Medulla oblongata (tissue), 1 donor: ENCODE measurements at regions not wholly inside any gene's neighbourhood (a gene's known extent, or its start where the extent isn't known, plus 50 kb on each side); places are given as distances from the start of the nearest gene placed in this dataset.
"Not testable (repeated sequence)": the region's sequence is repeated elsewhere in the genome, so short reads cannot be mapped to it uniquely, and the experiment has no call there.

Experiments
- DNase-seq: peaks from one replicate; pipeline ENCODE4 v3.0.0-alpha.2; 2015; ENCODE audit errors: extremely low spot score

DNA sequence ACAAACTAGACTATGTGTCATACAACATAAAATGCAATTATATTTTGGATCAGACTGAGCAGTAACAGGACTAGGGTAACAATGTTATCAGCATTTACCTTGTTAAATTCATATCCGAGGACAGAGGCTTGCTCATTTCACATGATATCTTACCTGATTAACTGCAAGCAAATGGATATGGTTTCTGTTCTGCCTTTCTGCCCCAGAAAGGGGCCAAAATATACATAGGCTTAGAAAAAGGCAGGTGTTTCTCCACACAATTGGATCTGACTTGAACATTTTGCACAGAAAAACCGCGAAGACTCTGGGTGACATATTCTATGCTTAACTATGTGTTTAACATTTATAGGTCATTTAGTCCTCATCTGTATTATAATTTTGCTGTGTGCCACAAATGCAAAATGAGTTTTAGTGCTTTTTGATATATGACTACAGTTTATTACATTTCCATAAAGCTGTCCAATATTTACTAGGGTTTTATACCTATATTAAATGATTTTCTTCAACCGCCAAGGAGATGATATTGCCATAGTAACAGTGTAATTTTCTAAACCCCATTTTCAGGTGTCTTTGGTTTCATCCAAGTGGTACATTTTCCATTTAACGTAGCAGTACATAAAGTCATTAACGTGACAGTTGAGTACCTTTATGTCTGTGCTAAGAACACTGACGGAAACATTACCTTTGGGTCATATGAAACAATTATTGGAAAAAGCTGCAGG, 249.3 kb upstream of the KRR1 start:
- no peak for DNase-seq

DNA sequence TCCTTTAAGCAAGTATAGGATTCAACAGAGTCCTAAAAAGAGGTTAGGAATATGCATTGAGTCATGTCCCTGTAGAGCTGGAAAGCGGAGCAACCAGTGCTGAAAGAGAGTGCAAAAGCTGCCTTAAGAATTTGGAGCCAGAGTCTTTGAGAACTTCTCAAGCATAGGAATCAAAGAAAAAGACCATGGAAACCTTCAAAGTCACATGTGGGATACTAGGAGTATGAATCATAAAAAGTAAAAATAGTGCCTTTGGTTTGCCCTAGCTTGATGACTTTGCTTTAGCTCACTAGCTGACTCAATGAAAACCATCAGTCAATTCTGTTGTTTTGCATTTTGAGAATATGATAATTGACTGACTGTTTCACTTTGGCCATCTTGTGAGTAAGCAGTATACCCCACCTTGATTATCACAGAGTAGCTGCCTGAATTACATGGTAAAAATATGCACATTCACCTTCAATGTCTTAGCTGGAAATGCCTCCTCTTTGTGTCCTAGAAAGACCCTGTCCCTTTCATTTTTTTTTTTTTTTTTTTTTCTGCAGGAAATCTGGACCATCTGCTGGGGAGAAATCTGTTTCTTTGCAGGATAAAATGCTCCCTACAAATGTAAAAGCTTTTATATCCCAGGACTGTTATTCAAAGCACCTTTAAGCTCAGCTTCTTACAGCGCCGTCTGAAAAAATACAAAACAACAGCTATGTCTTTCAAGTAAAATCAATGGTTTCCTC, 248.6 kb upstream of the KRR1 start:
- no peak for DNase-seq

DNA sequence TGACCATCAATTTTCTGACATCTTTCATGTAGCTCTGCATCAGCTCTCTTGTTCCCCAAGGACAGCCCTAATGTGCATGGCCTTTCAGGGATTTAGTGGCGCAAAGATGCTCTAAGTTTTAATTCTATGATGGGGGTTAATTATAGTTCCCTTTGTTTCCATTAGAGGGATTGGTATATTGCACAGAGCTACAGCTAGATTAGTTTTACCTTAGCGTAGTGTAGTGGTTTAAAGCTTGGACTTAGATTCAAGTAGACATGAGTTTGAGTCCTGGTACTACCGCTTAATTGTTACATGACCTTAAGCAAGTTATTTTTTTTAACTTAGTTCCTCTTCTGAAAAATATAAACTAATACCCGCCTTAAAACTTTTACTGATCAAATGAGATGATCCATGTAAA, 247.8 kb upstream of the KRR1 start:
- no peak for DNase-seq

DNA sequence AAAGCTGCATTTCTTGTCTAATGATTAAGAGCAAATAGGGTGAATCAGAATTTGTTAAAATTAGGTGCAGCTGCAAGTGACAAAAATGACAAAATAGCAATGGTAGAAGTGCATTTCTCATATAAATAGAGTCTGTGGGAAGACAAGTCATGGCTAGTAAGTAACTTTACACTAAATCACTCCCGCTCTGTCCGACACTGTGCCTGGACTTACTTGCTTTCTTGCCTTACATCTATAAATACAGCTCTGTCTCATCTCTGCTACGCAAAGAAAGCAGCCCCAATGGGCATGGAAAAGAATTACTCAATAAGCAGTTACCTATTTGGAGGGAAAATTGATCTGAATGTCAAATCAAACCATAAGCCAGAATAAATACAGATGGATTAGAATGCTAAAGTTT, 245.4 kb upstream of the KRR1 start:
- no peak for DNase-seq

DNA sequence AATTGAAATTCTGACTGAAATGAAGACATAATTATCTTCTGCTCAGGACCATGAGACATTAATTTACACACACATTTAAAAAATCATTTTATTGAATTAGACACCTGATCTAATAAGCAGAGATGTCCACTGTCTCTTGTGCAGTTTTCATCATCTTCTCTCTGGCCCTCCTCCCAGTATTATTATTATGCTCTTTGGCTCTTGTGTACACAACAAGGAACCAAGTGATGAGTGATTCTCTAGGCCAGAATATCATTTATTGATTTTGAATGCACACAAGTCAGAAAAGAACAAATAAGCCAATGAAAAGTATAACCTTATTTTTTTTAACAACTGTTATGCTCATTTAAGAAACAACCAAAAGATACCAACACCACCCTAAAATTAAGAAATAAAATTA, 244.7 kb upstream of the KRR1 start:
- no peak for DNase-seq

DNA sequence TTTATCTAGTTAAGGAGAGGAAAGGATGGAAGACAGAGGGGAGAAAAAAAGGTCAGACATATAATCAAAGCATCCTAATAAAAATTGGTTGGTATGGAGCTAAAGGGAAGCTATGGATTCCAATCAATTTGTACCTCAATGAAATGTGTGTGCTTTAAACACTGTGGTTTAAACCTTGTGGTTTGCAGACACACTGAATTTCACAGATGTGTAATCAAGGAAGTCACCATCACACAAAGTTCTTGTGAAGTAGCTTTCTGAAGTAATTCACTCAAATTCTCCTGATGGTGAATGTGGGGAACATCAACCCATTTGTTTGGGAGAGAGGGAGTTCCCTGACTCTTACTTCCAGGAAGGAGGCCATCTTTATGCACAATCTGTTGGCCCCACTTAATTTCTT, 243.3 kb upstream of the KRR1 start:
- DNase-seq: no peak

DNA sequence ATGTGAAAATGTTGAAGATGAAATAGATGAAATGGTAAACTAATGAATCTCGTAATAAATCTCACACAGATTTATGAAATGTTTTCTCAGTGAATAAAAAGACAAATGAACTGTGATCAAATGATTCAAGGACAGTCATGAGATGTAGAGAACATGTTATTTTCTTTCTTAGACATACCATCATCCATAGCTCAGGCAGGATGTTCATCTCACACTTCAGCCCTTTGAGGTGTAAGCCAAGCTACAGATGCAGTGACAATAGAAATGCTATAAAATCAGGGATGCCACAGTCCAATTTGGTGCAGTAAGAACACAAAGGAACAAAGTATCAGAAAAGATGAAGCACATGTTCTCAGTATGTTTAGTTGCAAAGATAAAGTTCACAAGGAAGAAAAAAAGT, 242.7 kb upstream of the KRR1 start:
- no peak for DNase-seq

DNA sequence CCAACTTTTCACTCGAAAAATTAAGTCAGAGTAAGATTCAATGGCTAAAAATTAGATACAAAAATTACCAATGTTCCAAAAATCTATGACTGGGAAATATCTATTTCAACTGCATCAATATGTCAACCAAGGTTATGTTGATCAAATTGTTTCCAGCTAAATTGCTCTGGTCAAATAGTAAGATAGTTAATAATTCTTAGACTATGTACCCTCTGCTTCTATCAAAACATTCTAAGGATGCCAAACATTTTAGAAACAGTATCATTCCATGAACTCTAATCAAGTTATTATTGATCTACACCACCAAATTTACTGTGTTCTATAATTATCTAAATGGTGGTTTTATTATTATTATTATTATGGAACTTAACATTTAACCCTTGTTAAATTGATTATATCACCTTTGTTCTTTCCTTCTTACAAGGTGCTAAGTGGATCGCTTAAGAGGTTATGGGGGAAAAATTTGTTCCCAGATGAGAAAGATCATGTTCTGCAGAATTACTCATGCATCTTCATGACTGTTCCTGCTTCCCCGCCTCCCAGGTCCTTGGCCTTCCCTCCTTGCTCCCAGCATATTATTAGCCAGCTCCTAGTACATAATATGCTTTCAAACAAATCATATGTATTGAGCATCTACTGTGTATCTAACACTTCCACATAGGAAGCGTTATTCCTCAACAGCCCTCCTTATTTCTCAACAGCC, 240.5 kb upstream of the KRR1 start:
- DNase-seq: no peak

DNA sequence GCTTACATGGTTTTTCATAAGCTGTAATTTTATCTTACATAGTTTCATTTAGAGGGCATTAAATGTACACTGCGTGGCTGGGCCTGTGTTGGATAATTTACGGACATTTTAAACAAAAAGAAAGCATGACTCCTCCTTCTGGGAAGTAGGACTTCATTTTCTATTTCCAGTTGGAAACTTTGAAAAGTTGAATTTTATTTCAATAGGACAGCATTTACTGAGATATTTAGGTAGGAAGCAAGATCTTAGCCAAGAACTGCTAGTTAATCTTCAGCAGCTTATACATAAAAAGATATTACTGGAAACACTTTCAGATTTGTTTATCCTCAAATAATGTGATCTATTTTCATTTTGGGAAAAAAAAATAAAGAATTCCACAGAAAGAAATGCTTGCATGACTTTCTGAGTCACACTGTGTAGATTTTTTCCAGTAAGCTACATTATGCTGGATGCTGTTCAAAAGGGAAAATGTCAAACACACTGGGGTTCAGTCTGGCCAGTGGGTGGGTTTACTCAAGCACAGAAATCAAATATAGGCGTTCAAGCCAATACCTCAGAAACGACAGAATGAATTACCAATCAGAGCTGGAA, 239.4 kb upstream of the KRR1 start:
- no peak for DNase-seq

DNA sequence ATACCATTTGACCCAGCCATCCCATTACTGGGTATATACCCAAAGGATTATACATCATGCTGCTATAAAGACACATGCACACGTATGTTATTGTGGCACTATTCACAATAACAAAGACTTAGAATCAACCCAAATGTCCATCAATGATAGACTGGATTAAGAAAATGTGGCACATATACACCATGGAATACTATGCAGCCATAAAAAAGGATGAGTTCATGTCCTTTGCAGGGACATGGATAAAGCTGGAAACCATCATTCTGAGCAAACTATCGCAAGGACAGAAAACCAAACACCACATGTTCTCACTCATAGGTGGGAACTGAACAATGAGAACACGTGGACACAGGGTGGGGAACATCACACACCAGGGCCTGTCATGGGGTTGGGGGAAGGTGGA, 237.6 kb upstream of the KRR1 start:
- DNase-seq: not testable (repeated sequence)

DNA sequence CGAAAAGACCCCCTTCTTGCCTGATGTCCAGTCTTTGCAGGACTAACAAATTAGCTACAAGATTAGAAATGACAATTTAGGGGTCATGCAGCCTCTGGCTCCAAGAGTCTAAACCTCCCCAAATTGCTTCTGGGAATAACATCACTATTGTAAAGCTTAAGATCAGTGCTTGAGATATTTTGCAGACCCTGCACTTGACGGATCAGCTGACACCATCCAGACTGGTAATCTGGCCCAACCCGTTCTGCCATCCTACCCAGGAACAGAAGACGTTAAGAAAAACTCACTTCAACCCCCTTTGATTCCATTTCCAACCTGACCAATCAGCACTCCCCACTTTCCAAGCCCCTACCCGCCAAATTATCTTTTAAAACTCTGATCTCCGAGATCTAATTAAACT, 236.7 kb upstream of the KRR1 start:
- DNase-seq: no peak

DNA sequence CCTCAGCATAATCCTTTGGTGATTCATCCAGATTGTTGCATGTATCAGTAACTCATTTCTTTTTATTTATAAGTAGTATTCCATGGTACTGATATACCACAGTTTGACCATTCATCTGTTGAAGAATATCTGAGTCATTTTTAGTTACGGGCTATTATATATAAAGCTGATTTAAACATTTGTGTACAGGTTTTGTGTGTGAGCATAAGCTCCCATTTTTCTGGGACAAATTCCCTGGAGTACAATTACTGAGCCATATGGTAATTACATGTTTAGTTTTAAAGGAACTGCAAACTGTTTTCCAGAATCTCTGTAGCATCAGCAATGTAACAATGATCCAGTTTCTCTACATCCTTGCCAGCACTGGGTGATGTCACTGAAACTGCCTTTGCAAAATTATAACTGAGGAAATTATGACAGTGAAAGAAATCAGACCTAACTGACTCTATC, 236.2 kb upstream of the KRR1 start:
- DNase-seq: no peak

DNA sequence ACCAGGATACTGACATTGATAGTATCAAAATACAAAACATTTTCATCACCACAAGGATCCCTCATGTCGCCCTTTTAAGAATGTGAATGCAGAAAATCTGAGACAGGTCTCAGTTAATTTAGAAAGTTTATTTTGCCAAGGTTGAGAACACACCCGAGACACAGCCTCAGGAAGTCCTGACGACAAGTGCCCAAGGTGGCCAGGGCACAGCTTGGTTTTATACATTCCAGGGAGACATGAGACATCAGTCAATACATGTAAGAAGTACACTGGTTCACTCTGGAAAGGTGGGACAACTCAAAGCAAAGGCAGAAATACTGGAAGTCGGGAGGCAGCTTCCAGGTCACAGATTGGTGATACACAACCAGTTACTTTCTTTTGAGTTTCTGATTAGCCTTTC, 235.2 kb upstream of the KRR1 start:
- no peak for DNase-seq

DNA sequence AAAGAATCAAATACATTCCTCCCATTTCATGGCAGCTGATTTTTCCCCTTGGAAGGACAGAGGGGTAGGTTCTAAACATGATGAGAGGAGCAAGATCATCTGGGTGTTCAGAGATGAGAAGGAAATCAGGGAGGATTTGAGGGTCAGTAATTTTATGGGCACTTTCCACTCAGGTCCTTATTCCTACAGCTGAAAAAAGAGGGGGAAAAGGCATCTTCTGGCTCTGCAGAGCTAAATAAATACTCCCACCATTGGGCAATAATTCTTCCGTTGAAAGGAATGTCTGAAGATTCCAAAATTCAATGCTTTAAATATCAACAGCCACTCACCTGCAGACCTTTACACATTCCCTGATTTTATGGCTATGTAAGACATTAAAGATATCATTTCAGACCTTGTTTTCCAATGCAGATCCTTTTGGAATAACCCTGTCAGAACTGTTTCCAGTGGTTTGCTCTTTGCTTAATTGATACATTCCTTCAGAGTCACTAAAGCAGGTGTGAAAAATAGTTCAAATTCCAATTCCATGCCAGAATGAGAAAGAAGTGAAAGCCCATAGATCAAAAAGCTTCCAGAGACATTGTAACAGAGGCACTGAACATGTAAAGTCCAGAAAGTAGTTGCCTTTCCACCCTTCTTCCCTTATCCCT, 233.3 kb upstream of the KRR1 start:
- DNase-seq: no peak

DNA sequence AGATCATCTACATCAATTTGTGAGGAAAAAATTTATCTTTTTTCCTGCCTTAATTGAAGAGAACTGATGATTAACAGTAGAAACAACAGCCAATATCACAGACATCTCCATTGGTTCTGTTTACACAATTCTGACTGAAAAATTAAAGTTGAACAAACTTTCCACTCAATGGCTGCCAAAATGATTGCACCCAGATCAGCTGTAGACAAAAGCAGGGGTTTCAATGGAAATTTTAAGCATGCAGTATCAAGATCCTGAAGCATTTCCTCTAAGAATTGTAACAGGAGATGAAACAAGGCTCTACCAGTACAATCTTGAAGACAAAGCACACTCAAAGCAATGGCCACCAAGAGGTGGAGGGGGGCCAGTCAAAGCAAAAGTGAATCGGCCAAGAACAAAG, 231.6 kb upstream of the KRR1 start:
- DNase-seq: no peak

DNA sequence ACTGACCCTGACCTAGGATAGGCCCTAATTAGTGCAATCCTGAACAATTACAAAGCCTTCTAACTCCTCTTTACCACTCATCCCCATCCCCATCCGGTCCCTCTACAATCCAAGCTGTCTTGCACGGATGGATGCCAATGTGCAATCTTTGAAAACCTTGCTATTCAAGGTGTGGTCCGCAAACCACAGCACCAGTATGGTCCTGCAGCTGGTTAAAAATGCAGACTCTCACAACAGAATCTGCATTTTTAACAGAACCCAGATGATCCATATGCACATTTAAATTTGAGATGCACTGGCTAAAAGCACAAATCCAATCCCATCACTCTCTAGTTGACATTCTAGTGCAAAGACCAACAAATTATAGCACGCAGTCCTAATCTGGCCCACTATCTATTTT, 230.6 kb upstream of the KRR1 start:
- no peak for DNase-seq

DNA sequence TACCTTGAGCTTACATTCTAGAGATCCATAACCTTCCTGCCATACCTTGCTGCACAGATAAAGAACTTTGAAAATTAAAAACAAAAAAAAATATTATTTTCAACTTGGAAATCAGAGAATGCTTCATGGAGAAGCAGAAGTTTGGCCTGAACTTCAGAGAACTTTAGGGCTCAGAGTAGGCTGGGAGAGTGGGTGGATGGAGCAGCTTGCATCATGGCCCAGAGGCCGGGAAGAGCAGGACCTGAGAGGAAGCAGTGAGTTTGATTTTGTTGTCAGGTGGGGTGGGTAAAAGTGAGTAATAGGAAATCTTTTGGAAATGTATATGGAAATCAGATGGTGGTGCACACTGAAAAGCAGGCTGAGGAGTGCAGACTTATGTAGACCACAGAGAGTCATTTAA, 228.5 kb upstream of the KRR1 start:
- DNase-seq: no peak

DNA sequence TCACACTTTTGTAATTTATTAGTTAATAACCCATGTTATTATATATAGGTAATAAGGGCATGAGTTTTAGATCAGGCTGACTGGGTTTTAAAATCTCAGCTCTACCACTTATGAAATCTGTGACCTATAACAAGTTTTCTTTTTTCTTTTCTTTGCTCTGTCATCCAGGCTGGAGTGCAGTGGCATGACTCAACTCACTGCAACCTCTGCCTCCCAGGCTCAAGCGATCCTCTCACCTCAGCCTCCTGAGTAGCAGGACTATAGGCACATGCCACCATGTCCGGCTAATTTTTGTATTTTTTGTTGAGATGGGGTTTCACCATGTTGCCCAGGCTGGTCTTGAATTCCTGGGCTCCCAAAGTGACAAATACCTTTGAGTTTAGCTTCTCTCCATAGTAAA, 227.7 kb upstream of the KRR1 start:
- DNase-seq: not testable (repeated sequence)

DNA sequence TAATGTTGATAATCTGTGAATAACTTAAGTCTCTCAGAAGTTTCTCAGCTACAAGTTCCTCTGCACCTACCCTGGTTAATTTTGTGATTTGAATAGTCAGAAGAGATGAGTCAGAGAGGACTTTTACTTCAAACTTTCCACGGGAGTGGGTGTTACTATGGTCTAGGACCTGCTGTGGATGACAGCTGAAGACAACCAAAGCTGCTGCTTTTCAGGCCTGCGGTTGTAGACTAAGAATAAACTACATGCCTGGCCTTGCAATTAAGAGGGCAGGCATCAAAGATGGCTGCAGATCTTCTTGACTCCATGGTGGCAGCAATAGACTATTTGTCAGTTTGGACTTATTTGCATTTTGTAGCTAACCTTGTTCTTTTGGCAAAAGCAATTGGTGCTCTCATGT, 227.1 kb upstream of the KRR1 start:
- DNase-seq: no peak

DNA sequence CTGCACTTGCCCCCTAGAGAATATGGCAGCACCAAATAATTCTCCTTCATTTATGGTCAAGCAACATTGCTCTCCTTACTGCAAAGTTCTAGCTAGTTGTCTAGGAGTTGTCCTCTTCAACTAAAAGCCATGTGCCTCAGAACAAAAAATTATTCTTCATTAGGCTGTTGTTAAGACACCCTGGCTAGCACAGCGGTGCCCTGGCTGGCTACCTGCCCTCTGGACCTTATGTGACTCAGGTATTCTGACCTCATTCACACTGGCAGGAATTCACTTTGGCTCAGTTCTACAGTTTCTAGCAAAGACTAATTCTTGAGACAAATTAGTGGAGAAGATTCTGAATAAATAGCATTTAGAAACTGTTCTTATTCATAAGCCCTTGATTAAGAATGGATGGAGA, 224.4 kb upstream of the KRR1 start:
- DNase-seq: peak; percentile 77

DNA sequence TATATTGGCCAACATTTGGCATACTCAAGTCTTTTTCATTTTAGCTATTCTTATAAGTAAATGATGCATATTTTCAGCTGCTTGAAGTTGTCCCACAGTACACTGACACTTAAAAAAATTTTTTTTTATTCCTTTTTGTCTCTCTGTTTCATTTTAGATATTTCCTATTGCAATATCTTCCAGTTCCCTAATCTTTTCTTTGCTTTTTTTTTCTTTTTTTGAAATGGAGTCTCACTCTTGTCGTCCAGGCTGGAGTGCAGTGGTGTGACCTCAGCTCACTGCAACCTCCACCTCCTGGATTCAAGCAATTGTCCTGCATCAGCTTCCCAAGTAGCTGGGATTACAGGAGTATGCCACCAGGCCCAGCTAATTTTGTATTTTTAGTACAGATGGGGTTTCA, 217.4 kb upstream of the KRR1 start:
- DNase-seq: no peak

DNA sequence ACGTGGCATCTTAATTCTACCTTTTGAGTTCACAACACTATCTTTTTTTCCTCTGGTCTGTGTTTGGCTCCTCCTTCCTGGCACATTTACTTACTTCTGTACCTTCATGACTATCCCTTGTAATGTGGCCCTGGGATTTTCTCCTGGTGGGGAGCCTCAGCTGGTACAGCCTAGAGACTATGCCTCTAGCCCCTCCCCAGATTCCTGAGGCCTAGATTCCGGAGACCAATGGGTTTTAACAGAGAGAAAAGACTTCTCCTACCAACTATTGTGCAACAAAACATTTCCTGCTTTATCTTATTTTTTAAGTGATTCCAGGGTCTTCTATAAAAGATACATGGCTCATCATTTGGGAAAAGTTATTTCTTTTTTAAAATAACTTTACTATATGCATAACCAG, 216.2 kb upstream of the KRR1 start:
- DNase-seq: no peak
